B cell (primary cell): ENCODE measurements at regions not wholly inside any gene's neighbourhood (a gene's known extent, or its start where the extent isn't known, plus 50 kb on each side); places are given as distances from the start of the nearest gene placed in this dataset.

Source experiments
- ATAC-seq: fragments of 200-7000 bp; cut with Tn5 transposase; one replicate; pipeline ENCODE4 v1.10.0; 2021; ENCODE audit warnings: low read depth, mild to moderate bottlenecking, moderate number of reproducible peaks, moderate library complexity
- CTCF ChIA-PET: fragments of 350-600 bp; sonication (Branson Sonifier 250); formaldehyde crosslinking; loops from one replicate; lab custom pipeline; 2021; ENCODE audit warnings: antibody characterized with exemption, inconsistent platforms; lab: Charles Lee
- POLR2A ChIA-PET: fragments of 350-600 bp; sonication (Branson Sonifier 250); formaldehyde crosslinking; loops from one replicate; lab custom pipeline; 2021; ENCODE audit warnings: antibody characterized with exemption; lab: Charles Lee
- DNase-seq: peaks from one replicate; pipeline ENCODE4 v3.0.0; 2013
- H2AFZ ChIP-seq: 2 replicates; pipeline ENCODE4 v1.6.1; 2012; ENCODE audit warnings: mild to moderate bottlenecking, low read depth, low read length; ENCODE audit not compliant: insufficient read depth, poor library complexity, severe bottlenecking
- H3K27ac ChIP-seq, 2 donors: 1 replicate in 1 of 2; 2 replicates in 1 of 2; pipeline ENCODE4 v1.5.1; 2012 to 2013; ENCODE audit warnings: low read length in 2 of 2, mild to moderate bottlenecking in 2 of 2, moderate library complexity in 1 of 2
- H3K27me3 ChIP-seq, 4 experiments: fragments of 200-600 bp in 1 of 4; sonication (generic) in 1 of 4; replicated peaks in 1 of 4; 1 replicate in 2 of 4; 2 replicates in 2 of 4; pipeline versions ENCODE4 v1.6.1 to v1.7.0; 2013 to 2016; ENCODE audit warnings: low read length in 3 of 4, mild to moderate bottlenecking in 2 of 4, mixed read lengths in 1 of 4, moderate library complexity in 1 of 4; ENCODE audit not compliant: insufficient read depth in 4 of 4, control insufficient read depth in 3 of 4; ENCODE audit errors: control extremely low read depth in 1 of 4
- H3K36me3 ChIP-seq, 2 experiments: replicated peaks in 1 of 2; 1 replicate in 1 of 2; 2 replicates in 1 of 2; pipeline versions ENCODE4 v1.6.1 to v1.7.1; 2013; ENCODE audit warnings: low read length in 1 of 2; ENCODE audit not compliant: insufficient read depth in 2 of 2, control insufficient read depth in 1 of 2; ENCODE audit errors: control extremely low read depth in 1 of 2, extremely low read depth in 1 of 2
- H3K4me1 ChIP-seq, 2 donors: fragments of 200-600 bp in 1 of 2; sonication (generic) in 1 of 2; 1 replicate in 1 of 2; 2 replicates in 1 of 2; pipeline versions ENCODE4 v1.5.1 to v1.6.1; 2013 to 2017; ENCODE audit warnings: low read length in 2 of 2; ENCODE audit not compliant: control insufficient read depth in 2 of 2, insufficient read depth in 2 of 2
- H3K4me2 ChIP-seq: replicated peaks from 2 replicates; pipeline ENCODE3; 2012; ENCODE audit warnings: mild to moderate bottlenecking, low read depth, low read length; ENCODE audit not compliant: poor library complexity, severe bottlenecking
- H3K4me3 ChIP-seq, 5 experiments: fragments of 200-600 bp in 1 of 5; sonication (generic) in 1 of 5; 1 replicate in 3 of 5; 2 replicates in 2 of 5; pipeline versions ENCODE4 v1.5.1 to v1.7.0; 2011 to 2016; ENCODE audit warnings: low read length in 4 of 5, mild to moderate bottlenecking in 4 of 5, low read depth in 2 of 5, control low read depth in 1 of 5, moderate library complexity in 1 of 5; ENCODE audit not compliant: insufficient read depth in 1 of 5; ENCODE audit errors: control extremely low read depth in 1 of 5, extremely low read depth in 1 of 5
- H3K79me2 ChIP-seq: fragments of 200-600 bp; sonication (generic); one replicate; pipeline ENCODE4 v1.6.0; 2016; ENCODE audit warnings: low read length; ENCODE audit not compliant: control insufficient read depth, insufficient read depth
- H3K9ac ChIP-seq: fragments of 200-600 bp; sonication (generic); 2 replicates; pipeline ENCODE4 v1.6.1; 2017; ENCODE audit warnings: mild to moderate bottlenecking, low read length, moderate library complexity
- H3K9me3 ChIP-seq, 3 donors: one replicate each; pipeline versions ENCODE4 v1.6.1 to v1.7.1; 2013; ENCODE audit warnings: low read length in 2 of 3; ENCODE audit not compliant: control insufficient read depth in 2 of 3, insufficient read depth in 1 of 3; ENCODE audit errors: control extremely low read depth in 1 of 3
- H4K20me1 ChIP-seq: 2 replicates; pipeline ENCODE4 v1.6.0; 2012; ENCODE audit warnings: mild to moderate bottlenecking, low read length; ENCODE audit not compliant: insufficient read depth, control insufficient read depth, poor library complexity, severe bottlenecking
- H3K27ac Mint-ChIP-seq: one replicate; pipeline ENCODE4 v1.8.0; 2021; ENCODE audit warnings: mixed read lengths
- H3K27me3 Mint-ChIP-seq: one replicate; pipeline ENCODE4 v1.8.0; 2021; ENCODE audit warnings: mixed read lengths
- H3K4me1 Mint-ChIP-seq: one replicate; pipeline ENCODE4 v1.8.0; 2021; ENCODE audit warnings: mixed read lengths
- H3K4me3 Mint-ChIP-seq: one replicate; pipeline ENCODE4 v1.8.0; 2021; ENCODE audit warnings: mixed read lengths
- H3K9me3 Mint-ChIP-seq: one replicate; pipeline ENCODE4 v1.8.0; 2022; ENCODE audit warnings: mixed read lengths; ENCODE audit not compliant: insufficient read depth
- EZH2 ChIP-seq: IDR thresholded peaks from 2 replicates; pipeline ENCODE4 v1.6.1; 2012; ENCODE audit warnings: borderline replicate concordance, low read depth, mild to moderate bottlenecking, moderate library complexity, low read length; ENCODE audit not compliant: insufficient read depth, poor library complexity, severe bottlenecking
- WGBS: methylation state at CpG from one replicate; pipeline ENCODE4 v1.1.5; 2013; ENCODE audit warnings: missing lambda C conversion rate; ENCODE audit not compliant: insufficient coverage; 5-methylcytosine and 5-hydroxymethylcytosine counted together
- intact Hi-C: fragments of 100-400 bp; cut with micrococcal nuclease; formaldehyde crosslinking; loops from one replicate; pipeline ENCODE4 v1.10.0; 2022
- TF ChIP-seq, protein P1 (sequence below): fragments of 200-600 bp; IDR thresholded peaks from one replicate; pipeline ENCODE4 v1.8.0; 2022; ENCODE audit warnings: antibody characterized with exemption, mild to moderate bottlenecking

DNA sequence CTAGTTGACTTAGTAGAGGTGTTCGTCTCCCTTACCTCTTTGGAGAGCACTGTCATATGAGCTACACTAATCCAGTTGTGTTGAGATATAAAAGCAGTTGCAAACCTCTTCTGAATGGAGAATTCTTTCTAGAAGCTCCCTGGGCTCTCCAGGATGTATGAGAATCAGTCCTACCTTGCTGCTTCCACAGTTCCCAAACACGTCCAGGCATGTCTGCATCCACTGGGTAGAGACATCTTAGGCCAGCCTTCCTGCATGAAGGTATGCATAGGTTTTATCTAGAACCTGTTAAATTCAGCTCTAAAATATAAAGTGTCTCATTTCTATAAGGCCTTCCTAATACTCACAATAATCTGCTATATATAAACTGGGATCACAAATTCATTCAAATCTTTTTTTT is 297.7 kb downstream of the CDC5L start:
- no CpG with 5 or more reads among the region's 2 CpGs for WGBS
- Histone ChIP-seq H3K4me3 (no peak overlapping the region), H3K9me3 (peaks cover 0 to 5% (median 0%) of the 10 kb centered on the region in 3 donors), H3K79me2 (no peaks in the 10 kb centered on the region), H3K27ac (no peak overlapping the region), H4K20me1 (no peaks in the 10 kb centered on the region), H3K4me2 (no peak overlapping the region), H3K36me3 (no peaks in the 10 kb centered on the region), H2AFZ (no peak overlapping the region), H3K4me1 (no peaks in the 10 kb centered on the region), H3K27me3 (no peaks in the 10 kb centered on the region), H3K9ac (no peak overlapping the region)
- Mint-ChIP-seq H3K4me3 (no peak overlapping the region), H3K9me3 (peaks cover 7% of the 10 kb centered on the region), H3K4me1 (no peaks in the 10 kb centered on the region), H3K27me3 (peaks cover 15% of the 10 kb centered on the region), H3K27ac (no peak overlapping the region)
- CTCF ChIA-PET: interaction anchor here (1.0 kb wide), 1 partner anchor 30 kb away, joined by 3 read pairs; no protein-coding TSS in a partner anchor
- POLR2A ChIA-PET: no interaction called here
- ATAC-seq: no peak
- no peak for DNase-seq
- intact Hi-C loops: no loop called here
- TF ChIP-seq EZH2: no peak
- TF ChIP-seq, protein P1, sequence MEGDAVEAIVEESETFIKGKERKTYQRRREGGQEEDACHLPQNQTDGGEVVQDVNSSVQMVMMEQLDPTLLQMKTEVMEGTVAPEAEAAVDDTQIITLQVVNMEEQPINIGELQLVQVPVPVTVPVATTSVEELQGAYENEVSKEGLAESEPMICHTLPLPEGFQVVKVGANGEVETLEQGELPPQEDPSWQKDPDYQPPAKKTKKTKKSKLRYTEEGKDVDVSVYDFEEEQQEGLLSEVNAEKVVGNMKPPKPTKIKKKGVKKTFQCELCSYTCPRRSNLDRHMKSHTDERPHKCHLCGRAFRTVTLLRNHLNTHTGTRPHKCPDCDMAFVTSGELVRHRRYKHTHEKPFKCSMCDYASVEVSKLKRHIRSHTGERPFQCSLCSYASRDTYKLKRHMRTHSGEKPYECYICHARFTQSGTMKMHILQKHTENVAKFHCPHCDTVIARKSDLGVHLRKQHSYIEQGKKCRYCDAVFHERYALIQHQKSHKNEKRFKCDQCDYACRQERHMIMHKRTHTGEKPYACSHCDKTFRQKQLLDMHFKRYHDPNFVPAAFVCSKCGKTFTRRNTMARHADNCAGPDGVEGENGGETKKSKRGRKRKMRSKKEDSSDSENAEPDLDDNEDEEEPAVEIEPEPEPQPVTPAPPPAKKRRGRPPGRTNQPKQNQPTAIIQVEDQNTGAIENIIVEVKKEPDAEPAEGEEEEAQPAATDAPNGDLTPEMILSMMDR: no peak

DNA sequence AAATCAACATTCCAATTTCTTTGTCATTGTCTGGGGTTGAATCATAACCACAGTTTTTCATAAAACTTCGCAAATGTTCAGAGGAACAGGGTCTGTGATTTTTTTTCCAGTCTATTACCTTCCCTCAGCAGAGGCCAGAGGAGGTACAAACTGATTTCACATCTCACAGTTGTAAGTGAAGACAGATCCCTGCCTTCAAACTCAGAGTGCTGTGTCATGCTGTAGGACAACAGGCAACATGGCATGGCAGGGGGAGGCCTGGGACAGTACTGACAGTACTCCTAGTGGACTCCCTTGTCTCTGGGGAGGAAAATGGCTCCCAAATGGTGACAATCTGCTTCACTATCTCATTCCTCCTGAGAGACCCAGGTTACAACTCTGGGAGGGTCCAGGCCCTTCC is 308.6 kb downstream of the CDC5L start:
- DNase-seq (no peak), ATAC-seq (no peak)
- no peak overlapping the region for H3K27ac ChIP-seq
- intact Hi-C loops: no loop called here
- H3K9me3 ChIP-seq: peaks cover 0 to 3% (median 0%) of the 10 kb centered on the region in 3 donors
- no peaks in the 10 kb centered on the region for H3K36me3 ChIP-seq
- H3K27me3 Mint-ChIP-seq: peaks cover 4% of the 10 kb centered on the region
- H3K4me1 ChIP-seq: no peaks in the 10 kb centered on the region
- no peak overlapping the region for H3K4me3 ChIP-seq
- H4K20me1 ChIP-seq: no peaks in the 10 kb centered on the region
- H3K27ac Mint-ChIP-seq: no peak overlapping the region
- H3K4me1 Mint-ChIP-seq: no peaks in the 10 kb centered on the region
- no peaks in the 10 kb centered on the region for H3K79me2 ChIP-seq
- WGBS: no CpG with 5 or more reads among the region's 1 CpG
- H3K4me2 ChIP-seq: no peak overlapping the region
- CTCF ChIA-PET: no interaction called here
- H2AFZ ChIP-seq: no peak overlapping the region
- POLR2A ChIA-PET: no interaction called here
- H3K27me3 ChIP-seq: no peaks in the 10 kb centered on the region
- H3K4me3 Mint-ChIP-seq: no peak overlapping the region
- H3K9me3 Mint-ChIP-seq: no peaks in the 10 kb centered on the region
- TF ChIP-seq EZH2: no peak
- TF ChIP-seq, protein P1: no peak
- H3K9ac ChIP-seq: no peak overlapping the region
